Astrocyte of the spinal cord (primary cell): ENCODE measurements at regions not wholly inside any gene's neighbourhood (a gene's known extent, or its start where the extent isn't known, plus 50 kb on each side); places are given as distances from the start of the nearest gene placed in this dataset.
"Not testable (repeated sequence)": the region's sequence is repeated elsewhere in the genome, so short reads cannot be mapped to it uniquely, and the experiment has no call there.

Experiments
- DNase-seq: peaks from one replicate; pipeline ENCODE4 v3.0.0; 2011; ENCODE audit warnings: low read depth, low spot score
- H3K4me3 ChIP-seq: 2 replicates; pipeline ENCODE4 v1.5.1; 2011; ENCODE audit warnings: low read depth, mild to moderate bottlenecking, low read length, moderate library complexity
- CTCF ChIP-seq: IDR thresholded peaks from 2 replicates; pipeline ENCODE4 v1.5.1; 2012; ENCODE audit warnings: low read depth, mild to moderate bottlenecking, low read length, inconsistent platforms
- in situ Hi-C: cut with HindIII; loops from 2 replicates; pipeline ENCODE4 v1.10.0; 2017; ENCODE audit warnings: low sequenced_read_pairs

GRCh38 chr2:237232166-237232565, 146.5 kb downstream of the COPS8 start:
- H3K4me3 ChIP-seq = no peak overlapping the region
- TF ChIP-seq CTCF = no peak
- no peak for DNase-seq
- in situ Hi-C loops = no loop called here

DNA sequence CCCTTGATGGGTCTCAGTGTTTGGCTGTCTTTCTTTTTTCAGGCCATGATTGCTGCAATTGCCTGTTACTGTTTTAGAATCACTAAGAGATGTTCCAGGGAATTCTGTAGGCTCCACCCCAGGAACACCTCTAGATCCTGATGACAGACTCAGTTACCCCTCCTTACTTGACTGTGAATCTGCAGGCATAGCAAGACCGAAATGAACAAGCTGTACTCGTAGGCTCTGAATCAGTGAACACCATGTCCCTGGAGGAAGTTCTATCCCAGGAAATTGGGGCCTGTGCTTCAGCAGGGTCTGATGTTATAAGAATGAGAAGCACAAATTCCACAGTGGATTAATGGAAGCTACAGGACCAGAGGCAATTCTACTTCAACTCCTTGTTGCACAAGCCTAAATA, 148.6 kb downstream of the COPS8 start:
- no peak for DNase-seq
- in situ Hi-C loops = no loop called here
- no peak for TF ChIP-seq CTCF
- no peak overlapping the region for H3K4me3 ChIP-seq

DNA sequence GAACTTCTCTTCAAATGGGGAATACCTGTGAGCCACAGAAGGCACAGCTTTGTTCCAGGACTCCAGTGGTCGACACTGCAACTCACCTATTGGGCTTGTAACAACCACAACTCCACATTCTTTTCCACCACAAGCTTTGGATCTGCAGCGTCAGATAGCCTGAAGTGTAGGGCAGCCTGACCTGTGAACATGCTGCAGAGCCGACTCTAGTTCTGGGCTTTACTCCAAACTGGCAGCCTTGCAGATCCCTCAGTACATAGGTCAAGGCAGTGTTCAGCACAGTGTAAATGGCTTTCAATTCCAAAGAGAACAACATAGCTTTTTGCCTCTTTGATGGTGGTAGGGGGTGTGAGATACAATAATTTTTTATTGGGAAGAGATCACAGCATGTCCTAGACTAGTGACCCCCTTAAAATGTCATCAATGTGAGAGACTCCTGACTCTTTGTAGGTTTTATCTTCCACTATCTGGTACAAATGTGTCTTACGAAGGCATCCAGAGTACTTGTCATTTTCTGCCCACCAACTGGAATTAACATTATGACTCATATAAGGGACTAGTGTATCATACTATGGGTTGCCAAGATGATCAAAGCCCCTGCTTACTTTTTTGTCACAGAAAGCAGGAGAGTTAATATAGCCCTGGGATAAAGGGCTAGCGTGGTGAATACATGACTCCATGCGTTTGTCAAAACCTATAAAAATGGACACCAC, 149.8 kb downstream of the COPS8 start:
- peak; percentile 97 for DNase-seq
- no peak for TF ChIP-seq CTCF
- no peak overlapping the region for H3K4me3 ChIP-seq
- in situ Hi-C loops = no loop called here

DNA sequence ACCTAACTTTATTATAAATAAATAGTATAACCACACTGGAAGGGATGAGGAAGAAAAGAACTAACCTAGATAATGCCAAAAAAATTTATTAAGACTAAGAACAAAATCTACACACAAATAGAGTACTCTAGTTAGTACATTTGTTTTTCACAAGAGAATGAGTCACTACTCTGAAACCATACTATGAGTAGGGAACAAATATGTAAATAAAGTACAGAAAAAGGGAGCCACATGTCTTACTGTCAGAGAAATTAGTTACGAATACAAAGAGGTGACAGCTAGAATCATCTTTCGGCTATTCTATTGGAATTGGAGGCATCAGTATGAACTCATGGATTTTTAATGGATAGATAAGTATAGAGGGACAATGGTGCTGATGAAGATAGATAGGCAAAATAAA, 150.5 kb downstream of the COPS8 start:
- TF ChIP-seq CTCF = no peak
- in situ Hi-C loops = no loop called here

DNA sequence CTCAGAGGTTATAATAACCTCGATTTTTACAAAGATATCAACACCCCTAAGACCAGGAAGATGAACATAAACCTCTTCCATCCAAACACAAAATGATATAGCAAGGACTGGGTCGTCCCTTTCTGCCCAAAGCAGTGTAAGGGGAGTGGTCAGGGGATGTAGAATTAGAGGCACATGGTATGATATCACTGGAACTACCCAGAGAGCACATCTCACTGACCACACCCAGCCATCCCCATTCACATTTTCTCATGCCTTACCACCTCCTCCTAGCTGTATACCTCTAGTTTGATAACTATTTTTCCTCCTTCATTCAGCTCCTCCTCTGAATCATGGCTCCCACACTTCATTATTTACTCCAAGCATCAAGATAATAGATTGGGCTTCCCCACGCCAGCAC, 152.6 kb downstream of the COPS8 start:
- no peak for TF ChIP-seq CTCF
- H3K4me3 ChIP-seq = no peak overlapping the region
- in situ Hi-C loops = no loop called here
- DNase-seq = no peak

More for the DNA sequence above, 150.5 kb downstream of the COPS8 start:
- H3K4me3 ChIP-seq = no peak overlapping the region
- DNase-seq = no peak

- no peak for TF ChIP-seq CTCF
- in situ Hi-C loops = no loop called here
- H3K4me3 ChIP-seq = no peak overlapping the region
- DNase-seq = no peak
Measured at GRCh38 chr2:237240252-237240651, 154.6 kb downstream of the COPS8 start.

DNA sequence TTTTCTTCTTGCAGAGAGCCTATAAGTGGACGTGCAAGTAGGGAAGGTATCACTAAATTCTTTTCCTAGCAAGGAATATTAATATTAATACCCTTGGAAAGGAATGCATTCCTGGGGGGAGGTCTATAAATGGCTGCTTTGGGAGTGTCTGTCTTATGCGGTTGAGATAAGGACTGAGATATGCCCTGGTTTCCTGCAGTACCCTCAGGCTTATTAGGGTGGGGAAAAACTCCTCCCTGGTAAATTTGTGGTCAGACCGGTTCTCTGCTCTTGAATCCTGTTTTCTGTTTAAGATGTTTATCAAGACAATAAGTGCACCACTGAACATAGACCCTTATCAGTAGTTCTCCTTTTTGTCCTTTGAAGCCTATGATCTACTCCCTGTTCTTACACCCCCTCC, 155.2 kb downstream of the COPS8 start:
- H3K4me3 ChIP-seq, in situ Hi-C loops, DNase-seq: not testable (repeated sequence)
